ENCODE measurements at regions not wholly inside any gene's neighbourhood (a gene's known extent, or its start where the extent isn't known, plus 50 kb on each side); places are given as distances from the start of the nearest gene placed in this dataset.
"Not testable (repeated sequence)": the region's sequence is repeated elsewhere in the genome, so short reads cannot be mapped to it uniquely, and the experiment has no call there.

DNA sequence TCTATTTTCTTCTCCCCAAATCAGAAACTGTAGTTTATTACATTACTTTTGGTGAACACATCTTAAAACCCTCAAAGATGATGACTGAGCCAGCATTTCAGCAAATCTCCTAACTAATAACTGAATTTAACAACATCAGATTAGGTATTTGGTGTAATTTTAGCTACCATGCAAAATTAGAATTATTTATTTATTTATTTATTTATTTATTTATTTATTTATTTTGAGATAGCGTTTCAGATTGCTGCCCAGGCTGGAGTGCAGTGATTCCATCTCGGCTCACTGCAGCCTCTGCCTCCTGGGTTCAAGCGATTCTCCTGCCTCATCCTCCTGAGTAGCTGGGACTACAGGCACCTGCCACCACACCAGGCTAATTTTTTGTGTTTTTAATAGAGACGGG is 205.7 kb downstream of the OR4C45 start:
- DNase-seq (ENCODE audit: low spot score); intact Hi-C loops (cut with DNase I): not testable (repeated sequence)

DNA sequence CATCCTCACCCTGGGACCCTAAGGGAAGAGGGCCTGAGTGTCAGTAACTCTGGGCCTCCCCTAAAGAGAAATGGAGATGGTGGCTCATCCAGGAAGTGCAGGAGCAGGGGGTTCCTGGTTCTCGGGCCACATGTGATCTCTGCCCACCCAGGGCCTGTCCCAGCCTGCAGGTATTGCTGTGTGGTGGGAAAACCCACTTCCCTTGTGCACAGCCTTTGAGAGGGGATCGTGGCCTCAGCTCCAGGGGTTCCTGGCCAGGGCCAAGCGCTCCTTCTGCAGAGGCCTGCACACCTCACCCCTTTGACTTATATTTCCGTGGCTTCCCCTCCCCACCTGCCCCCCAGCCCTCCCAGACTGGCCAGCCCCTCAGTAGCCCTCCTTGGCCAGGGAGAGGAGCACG is 213.5 kb downstream of the OR4C45 start:
- intact Hi-C loops (cut with DNase I), result loop anchor here in 1 of 2 donors (10.0 kb wide), 1 partner anchor 59 kb away; no protein-coding TSS in a partner anchor
- no peak for DNase-seq (ENCODE audit: low spot score)

DNA sequence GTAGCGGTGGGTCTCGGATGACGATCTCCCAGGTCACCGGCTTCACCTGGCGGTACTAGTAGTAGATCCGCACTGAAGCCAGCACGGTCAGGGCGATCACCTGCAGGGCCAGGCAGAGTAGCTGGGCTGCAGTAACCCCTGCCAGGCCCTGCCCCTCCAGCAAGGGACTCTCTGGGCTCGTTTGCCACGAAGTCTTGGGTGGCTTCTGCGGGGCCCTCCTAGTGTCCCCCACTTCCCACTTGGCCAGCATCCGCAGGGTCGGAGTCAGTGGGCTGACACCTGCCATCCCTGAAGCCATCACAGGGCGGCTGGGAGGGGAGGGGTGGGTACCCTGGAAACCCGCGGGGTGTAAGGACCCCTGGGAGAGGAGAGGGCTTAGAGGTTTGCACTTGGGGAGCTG is 214.0 kb downstream of the OR4C45 start:
- no peak for DNase-seq (ENCODE audit: low spot score)
- intact Hi-C loops (cut with DNase I), result loop anchor here in 1 of 2 donors (10.0 kb wide), 1 partner anchor 58 kb away; no protein-coding TSS in a partner anchor

DNA sequence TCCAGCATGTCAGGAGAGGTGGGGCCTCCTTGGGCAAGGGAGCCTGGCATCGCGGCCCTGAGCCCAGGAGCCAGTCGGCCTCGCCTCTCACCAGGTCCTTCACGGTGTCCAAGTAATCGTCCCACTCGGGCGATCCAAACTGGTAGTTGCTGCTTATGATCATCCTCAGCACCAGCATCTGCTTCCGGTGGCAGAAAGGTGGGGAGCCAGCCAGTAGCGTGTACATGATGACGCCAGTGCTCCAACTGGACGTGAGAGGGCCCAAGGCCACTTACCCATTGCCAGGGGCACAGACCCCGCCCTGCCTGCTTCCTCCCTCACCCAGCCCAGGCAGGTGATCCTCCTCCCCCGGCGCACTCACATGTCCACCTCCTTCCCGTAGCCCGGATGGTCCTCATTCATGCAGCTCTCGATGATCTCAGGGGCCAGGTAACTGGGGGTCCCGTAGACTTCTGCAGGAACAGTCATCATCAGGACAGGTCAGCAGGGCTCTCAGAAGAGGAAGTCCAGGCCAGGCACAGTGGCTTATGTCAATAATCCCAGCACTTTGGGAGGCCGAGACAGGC is 214.7 kb downstream of the OR4C45 start:
- DNase-seq (ENCODE audit: low spot score), result no peak
- intact Hi-C loops (cut with DNase I), result loop anchor here in 1 of 2 donors (10.0 kb wide), 1 partner anchor 57 kb away; no protein-coding TSS in a partner anchor

DNA sequence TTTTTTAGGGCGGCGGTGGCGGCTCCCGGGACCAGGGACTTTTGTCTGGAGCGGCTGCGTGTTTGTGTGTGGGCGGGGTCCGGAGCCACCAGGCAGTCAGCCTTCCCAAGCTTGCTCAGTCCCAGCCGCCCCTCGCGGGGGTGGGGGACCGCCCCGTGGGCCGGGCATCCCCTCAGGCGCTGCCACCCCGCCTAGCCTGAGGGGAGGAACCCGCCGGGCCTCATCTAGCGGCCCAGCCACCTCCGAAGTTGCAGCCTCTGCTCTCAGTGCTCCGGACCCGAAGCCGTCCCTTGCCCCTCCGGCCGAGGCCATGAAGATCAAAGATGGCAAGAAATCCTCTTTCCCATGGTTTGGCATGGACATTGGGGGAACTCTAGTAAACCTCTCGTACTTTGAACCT is 235.2 kb downstream of the OR4C45 start:
- DNase-seq (ENCODE audit: low spot score), result no peak
- intact Hi-C loops (cut with DNase I), result no loop called here

DNA sequence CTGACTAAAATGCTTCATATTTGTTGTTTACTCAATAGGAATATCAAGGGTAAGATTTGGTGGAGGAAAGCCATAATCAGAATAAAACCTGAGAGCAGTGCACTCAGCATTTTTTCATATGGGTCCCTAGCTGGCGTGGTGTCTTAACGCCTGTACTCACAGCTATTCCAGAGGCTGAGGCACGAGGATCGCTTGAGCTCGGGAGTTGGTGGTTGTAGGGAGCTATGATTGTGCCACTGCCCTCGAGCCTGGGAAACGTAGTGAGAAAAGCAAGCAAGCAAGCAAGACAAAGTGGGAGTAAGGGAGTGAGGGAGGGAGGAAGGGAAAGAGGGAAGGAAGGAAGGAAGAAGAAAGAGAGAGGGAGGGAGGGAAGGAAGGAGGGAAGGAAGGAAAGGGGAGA is 242.5 kb downstream of the OR4C45 start:
- intact Hi-C loops (cut with DNase I), result no loop called here
- no peak for DNase-seq (ENCODE audit: low spot score)

DNA sequence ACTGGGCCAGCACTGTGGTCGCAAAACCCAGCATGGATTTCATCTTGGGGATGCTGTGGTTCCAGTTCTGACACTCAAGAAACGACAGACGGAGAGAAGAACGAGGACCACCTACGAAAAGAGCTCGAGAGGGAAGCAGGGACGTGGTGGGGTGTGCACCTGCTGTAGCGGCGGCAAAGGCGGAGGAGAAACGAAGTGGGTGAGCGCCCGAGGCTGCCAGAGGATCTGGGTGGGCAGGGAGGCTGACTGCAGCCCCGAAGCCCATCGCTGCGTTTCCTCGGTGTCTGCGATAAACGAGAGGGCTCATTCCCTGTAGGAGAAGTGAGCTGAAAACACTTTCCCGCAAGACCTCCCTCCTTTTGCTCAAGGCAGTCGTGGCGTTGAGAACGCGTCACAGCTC is 246.1 kb downstream of the OR4C45 start:
- no peak for DNase-seq (ENCODE audit: low spot score)
- intact Hi-C loops (cut with DNase I), result no loop called here

DNA sequence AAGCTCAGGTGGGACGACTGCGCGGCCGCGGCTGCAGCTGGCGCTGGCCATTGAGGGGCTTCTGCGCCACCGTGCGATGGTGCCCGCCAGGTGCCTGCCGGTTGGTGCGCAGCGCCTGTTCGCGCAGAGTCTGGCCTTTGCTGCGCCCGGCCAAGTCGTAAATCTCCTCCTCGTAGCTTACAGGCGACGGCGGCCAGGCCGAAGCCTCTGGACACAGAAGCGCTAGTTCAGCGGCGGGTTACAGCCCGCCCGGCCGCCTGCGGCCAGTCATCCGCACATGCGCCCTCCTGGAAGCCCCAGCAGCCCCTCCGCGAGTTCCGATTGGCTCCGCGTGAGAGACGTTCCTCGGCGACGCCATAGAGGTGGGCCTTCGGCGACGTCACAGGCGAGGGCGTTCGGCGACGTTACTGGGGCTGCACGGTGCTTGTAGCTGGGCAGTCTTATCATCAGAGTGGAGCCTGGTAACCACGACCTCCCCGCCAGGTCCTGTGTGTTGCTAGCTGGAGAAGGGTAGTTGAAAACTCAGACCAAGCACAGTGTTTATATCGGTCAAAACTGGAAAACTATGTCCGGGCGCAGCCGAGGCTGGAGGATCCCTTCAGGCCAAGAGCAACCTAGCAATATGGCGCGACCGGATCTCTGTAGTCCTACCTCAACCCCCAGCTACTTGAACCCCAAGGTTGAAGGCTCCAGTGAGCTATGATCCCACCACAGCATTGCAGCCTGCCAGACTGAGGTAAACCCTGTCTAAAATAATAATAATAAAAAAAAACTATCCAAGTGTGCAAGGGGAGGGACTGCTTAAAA is 265.7 kb downstream of the OR4C45 start:
- DNase-seq (ENCODE audit: low spot score), result no peak

DNA sequence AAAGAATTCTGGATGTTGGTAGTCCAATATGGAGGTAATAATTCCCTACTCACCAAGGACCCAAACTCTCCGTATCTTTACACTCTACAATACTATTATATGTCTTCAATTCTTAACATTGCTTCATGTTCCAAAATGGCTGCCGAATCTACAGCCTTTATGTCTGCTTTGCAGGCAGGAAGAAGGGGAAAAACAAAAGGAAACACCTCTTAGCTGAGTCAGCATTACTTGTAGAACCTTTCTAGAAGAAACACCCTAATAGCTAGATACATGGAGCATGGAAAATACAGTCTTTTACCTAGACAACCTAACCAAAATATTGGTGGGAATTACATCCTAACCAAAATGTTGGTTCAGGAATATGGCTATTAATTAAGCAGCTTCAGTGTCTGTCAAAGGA is 298.0 kb downstream of the OR4C45 start:
- intact Hi-C loops (cut with DNase I); DNase-seq (ENCODE audit: low spot score): not testable (repeated sequence)

More for the DNA sequence above, 265.7 kb downstream of the OR4C45 start:
- intact Hi-C loops (cut with DNase I), result no loop called here

DNA sequence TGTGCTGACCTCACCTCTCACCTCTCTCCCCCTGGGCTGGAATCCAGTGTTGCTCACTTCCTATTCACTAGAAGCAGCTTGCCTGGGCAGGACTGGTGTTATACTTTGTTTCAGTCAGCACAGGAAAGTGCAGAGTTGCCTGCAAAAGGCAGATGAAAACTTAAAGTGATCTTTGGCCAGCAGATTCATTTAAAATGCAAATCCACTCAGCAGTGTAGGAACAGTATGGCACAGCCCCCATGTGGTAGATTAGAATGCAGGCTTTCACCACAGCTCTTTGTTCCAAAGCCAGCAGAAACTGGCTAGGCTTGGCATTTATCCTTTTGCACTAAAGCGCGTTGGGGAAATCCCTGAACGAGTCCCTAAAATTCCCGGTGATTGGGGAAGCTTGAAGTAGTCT is 301.2 kb downstream of the OR4C45 start:
- no peak for DNase-seq (ENCODE audit: low spot score)
- intact Hi-C loops (cut with DNase I), result no loop called here

DNA sequence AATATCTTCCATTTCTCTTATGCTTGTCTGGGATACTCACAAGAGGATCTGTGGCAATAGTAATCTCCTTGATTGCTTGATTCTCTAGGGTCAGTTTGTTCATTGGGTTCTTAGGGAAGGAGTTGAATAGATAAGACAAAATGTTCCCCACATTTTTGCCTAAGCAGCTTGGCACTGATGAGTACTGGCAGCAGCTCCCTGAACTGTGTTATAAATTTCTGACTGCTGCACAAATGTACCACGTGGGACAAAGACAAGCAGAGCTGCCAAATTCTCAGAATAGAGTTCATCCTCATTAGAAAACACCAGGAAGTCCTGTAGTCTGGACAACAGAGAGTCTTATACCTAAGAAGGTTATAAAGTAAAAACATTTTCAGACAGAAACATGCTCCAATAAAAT is 304.8 kb downstream of the OR4C45 start:
- intact Hi-C loops (cut with DNase I); DNase-seq (ENCODE audit: low spot score): not testable (repeated sequence)

DNA sequence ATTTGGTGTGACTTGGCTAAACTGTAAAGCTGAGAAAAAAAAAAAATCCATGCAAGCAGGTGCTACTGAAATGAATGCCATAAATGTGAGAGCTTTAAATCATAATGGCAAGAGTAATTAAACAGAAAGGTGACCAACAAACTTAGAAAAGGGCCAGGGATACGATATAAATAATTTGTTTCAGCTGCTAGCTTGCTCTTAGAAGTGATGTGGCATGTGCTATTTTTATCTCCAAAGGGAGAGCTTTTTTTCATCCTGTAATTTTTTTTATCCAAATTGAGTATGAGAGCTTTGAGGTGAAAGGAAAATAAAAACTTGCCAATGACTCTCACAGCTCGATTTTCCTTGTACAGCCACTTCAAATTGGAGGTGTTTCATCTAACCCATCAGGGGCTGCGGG is 315.3 kb downstream of the OR4C45 start:
- DNase-seq (ENCODE audit: low spot score), result not testable (repeated sequence)

DNA sequence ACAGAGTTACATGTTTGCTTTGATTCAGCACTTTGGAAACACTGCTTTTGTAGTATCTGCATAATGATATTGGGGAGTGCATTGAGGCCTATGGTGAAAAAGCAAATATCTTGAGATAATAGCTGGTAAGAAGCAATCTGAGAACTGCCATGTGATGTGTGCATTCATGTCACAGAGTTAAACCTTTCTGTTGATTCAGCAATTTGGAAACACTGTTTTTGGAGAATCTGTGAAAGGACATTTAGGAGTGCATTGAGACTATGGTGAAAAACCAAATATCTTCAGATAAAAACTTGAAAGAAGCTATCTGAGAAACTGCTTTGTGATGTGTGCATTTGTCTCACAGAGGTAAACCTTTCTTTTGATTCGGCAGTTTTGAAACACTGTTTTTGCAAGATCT is 346.8 kb downstream of the OR4C45 start:
- DNase-seq (ENCODE audit: low spot score), result no peak

More for the DNA sequence above, 315.3 kb downstream of the OR4C45 start:
- intact Hi-C loops (cut with DNase I), result not testable (repeated sequence)

DNA sequence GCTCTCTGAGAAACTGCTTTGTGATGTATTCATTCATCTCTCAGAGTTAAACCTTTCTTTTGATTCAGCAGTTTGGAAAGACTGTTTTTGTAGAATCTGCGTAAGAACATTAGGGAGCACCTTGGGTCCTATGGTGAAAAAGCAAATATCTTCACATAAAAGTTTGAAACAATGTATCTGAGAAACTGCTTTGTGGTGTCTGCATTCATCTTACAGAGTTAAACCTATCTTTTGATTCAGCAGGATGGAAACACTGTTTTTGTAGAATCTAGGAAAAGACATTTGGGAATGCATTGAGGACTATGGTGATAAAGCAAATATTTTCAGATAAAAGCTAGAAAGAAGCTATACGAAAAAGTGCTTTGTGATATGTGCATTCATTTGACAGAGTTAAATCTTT is 361.3 kb downstream of the OR4C45 start:
- intact Hi-C loops (cut with DNase I), result no loop called here
- no peak for DNase-seq (ENCODE audit: low spot score)

More for the DNA sequence above, 346.8 kb downstream of the OR4C45 start:
- intact Hi-C loops (cut with DNase I), result no loop called here

- no peak for DNase-seq (ENCODE audit: low spot score)
- intact Hi-C loops (cut with DNase I), result no loop called here
Observed at GRCh38 chr11:50412832-50413231, 380.2 kb downstream of the OR4C45 start.

- no peak for DNase-seq (ENCODE audit: low spot score)
- intact Hi-C loops (cut with DNase I), result no loop called here
Observed at GRCh38 chr11:50423208-50423607, 390.5 kb downstream of the OR4C45 start.
